GM23248 (cell line): ENCODE measurements at regions not wholly inside any gene's neighbourhood (a gene's known extent, or its start where the extent isn't known, plus 50 kb on each side); places are given as distances from the start of the nearest gene placed in this dataset.
A peak's percentile ranks its signal among the peaks of the same experiment; 100 is the strongest.

Source experiments
- DNase-seq: peaks from one replicate; pipeline ENCODE4 v3.0.0-alpha.2; 2015
- H2AFZ ChIP-seq: fragments of 200-600 bp; sonication (generic); 2 replicates; pipeline ENCODE4 v1.6.1; 2016; ENCODE audit warnings: antibody characterized with exemption
- H3F3A ChIP-seq: fragments of 200-600 bp; sonication (generic); 2 replicates; pipeline ENCODE4 v1.6.1; 2016; ENCODE audit warnings: mild to moderate bottlenecking, antibody characterized with exemption, mixed run types; ENCODE audit not compliant: insufficient read depth
- H3K27ac ChIP-seq: fragments of 200-600 bp; sonication (generic); 2 replicates; pipeline ENCODE4 v1.5.1; 2016; ENCODE audit warnings: mild to moderate bottlenecking
- H3K27me3 ChIP-seq: fragments of 200-600 bp; sonication (generic); replicated peaks from 2 replicates; pipeline ENCODE4 v1.6.1; 2016; ENCODE audit warnings: mild to moderate bottlenecking; ENCODE audit not compliant: insufficient read depth
- H3K36me3 ChIP-seq: fragments of 200-600 bp; sonication (generic); 2 replicates; pipeline ENCODE4 v1.6.1; 2016; ENCODE audit warnings: low read depth, mild to moderate bottlenecking
- H3K4me1 ChIP-seq: fragments of 200-600 bp; sonication (generic); 2 replicates; pipeline ENCODE4 v1.6.1; 2016; ENCODE audit warnings: mild to moderate bottlenecking; ENCODE audit not compliant: insufficient read depth
- H3K4me2 ChIP-seq: fragments of 200-600 bp; sonication (generic); one replicate; pipeline ENCODE4 v1.6.1; 2016; ENCODE audit warnings: mild to moderate bottlenecking; ENCODE audit not compliant: unreplicated experiment
- H3K4me3 ChIP-seq: fragments of 200-600 bp; sonication (generic); 2 replicates; pipeline ENCODE4 v1.5.1; 2016; ENCODE audit warnings: mild to moderate bottlenecking
- H3K79me2 ChIP-seq: fragments of 200-600 bp; sonication (generic); 2 replicates; pipeline ENCODE4 v1.6.1; 2016; ENCODE audit warnings: mild to moderate bottlenecking; ENCODE audit not compliant: insufficient read depth
- H3K9ac ChIP-seq: fragments of 200-600 bp; sonication (generic); 2 replicates; pipeline ENCODE4 v1.6.1; 2016; ENCODE audit warnings: mild to moderate bottlenecking
- H3K9me2 ChIP-seq: fragments of 200-600 bp; sonication (generic); 2 replicates; pipeline ENCODE4 v1.6.1; 2016; ENCODE audit warnings: mixed run types, mild to moderate bottlenecking, moderate library complexity; ENCODE audit not compliant: insufficient read depth
- H3K9me3 ChIP-seq: fragments of 200-600 bp; sonication (generic); one replicate; pipeline ENCODE4 v1.6.1; 2017; ENCODE audit warnings: low read depth
- H4K20me1 ChIP-seq: fragments of 200-600 bp; sonication (generic); 2 replicates; pipeline ENCODE4 v1.6.0; 2016; ENCODE audit not compliant: insufficient read depth
- EZH2 ChIP-seq: fragments of 200-600 bp; sonication (generic); IDR thresholded peaks from 2 replicates; pipeline ENCODE4 v1.6.1; 2018; ENCODE audit warnings: antibody characterized with exemption, mild to moderate bottlenecking; ENCODE audit not compliant: insufficient read depth, poor library complexity, severe bottlenecking
- EZH2phosphoT487 ChIP-seq: fragments of 200-600 bp; sonication (generic); IDR thresholded peaks from 2 replicates; pipeline ENCODE4 v1.6.1; 2018; ENCODE audit warnings: antibody characterized with exemption, moderate library complexity, mild to moderate bottlenecking, low read depth; ENCODE audit not compliant: insufficient read depth
- WGBS, 2 experiments: methylation state at CpG; one replicate each; pipeline ENCODE4 v1.1.6; 2015 to 2017; ENCODE audit warnings: low lambda C conversion rate in 2 of 2, low coverage in 1 of 2; ENCODE audit errors: missing lambda C conversion rate in 2 of 2; 5-methylcytosine and 5-hydroxymethylcytosine counted together
- in situ Hi-C: fragments of 300-500 bp; cut with MboI; formaldehyde crosslinking; loops from 2 replicates; pipeline ENCODE4 v1.15.0; 2020

DNA sequence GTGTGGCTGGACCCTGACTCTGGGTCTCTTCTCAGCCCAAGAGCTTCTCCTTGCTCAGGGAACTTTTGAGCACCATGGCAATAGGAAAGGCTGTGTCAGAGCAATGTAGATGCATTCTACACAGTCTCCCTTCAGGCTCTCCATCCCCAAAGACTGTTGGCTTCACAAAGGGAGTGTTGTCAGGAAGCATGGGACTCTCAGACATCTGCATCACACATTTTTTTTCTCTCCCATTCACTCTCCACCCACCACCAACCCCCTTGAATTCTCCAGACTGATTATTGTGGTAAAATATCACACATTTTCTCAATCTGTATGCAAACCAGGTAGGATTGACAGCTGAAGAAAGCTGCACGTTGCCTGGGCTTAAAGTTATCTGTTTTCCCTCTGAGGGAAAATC lies 105.4 kb upstream of the WARS2 start:
- DNase-seq = no peak
- Histone ChIP-seq H3K4me3 (no peak overlapping the region), H3K4me1 (no peaks in the 10 kb centered on the region), H3K27me3 (no peaks in the 10 kb centered on the region), H2AFZ (no peak overlapping the region), H3K9me3 (no peaks in the 10 kb centered on the region), H3K9ac (no peak overlapping the region), H3K79me2 (no peaks in the 10 kb centered on the region), H4K20me1 (no peaks in the 10 kb centered on the region), H3K27ac (no peak overlapping the region), H3K4me2 (no peak overlapping the region), H3K9me2 (no peaks in the 10 kb centered on the region), H3K36me3 (no peaks in the 10 kb centered on the region), H3F3A (no peaks in the 10 kb centered on the region)
- TF ChIP-seq EZH2phosphoT487 = no peak
- no peak for TF ChIP-seq EZH2
- in situ Hi-C loops = no loop called here
- 44 to 45% methylated on average over 1 of the region's 1 CpG for WGBS, 2 experiments

DNA sequence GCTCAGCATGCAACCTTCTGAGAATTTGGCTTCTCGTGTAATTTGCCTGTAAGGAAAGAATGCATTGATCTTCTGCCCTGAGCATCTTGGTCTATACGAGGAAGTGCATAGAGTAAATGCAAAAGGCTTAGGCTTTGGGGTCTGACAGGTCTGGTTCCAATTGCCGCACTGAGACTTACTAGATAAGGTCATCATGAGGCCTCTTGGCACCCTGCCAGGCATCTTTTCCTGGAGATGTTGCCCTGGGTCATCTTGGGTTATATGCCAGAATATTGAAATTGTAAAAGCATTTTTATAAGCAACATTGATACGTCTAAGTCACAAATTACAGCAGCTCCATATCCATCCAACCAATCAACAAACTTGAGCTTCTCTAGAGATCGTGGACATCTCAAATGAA lies 108.8 kb upstream of the WARS2 start:
- H3K9me2 ChIP-seq = no peaks in the 10 kb centered on the region
- in situ Hi-C loops = no loop called here
- H2AFZ ChIP-seq = no peak overlapping the region
- H3K4me2 ChIP-seq = no peak overlapping the region
- H3F3A ChIP-seq = no peaks in the 10 kb centered on the region
- WGBS, 2 experiments = 79 to 83% methylated on average over 5 of the region's 5 CpGs
- DNase-seq = no peak
- no peaks in the 10 kb centered on the region for H3K27me3 ChIP-seq
- no peaks in the 10 kb centered on the region for H3K36me3 ChIP-seq
- H3K9ac ChIP-seq = no peak overlapping the region
- H3K9me3 ChIP-seq = no peaks in the 10 kb centered on the region
- H3K4me1 ChIP-seq = peaks cover under 1% of the 10 kb centered on the region; the same call in 1 of the 2 replicates
- no peak for TF ChIP-seq EZH2phosphoT487
- TF ChIP-seq EZH2 = no peak
- H4K20me1 ChIP-seq = no peaks in the 10 kb centered on the region
- H3K27ac ChIP-seq = no peak overlapping the region
- no peak overlapping the region for H3K4me3 ChIP-seq
- no peaks in the 10 kb centered on the region for H3K79me2 ChIP-seq

DNA sequence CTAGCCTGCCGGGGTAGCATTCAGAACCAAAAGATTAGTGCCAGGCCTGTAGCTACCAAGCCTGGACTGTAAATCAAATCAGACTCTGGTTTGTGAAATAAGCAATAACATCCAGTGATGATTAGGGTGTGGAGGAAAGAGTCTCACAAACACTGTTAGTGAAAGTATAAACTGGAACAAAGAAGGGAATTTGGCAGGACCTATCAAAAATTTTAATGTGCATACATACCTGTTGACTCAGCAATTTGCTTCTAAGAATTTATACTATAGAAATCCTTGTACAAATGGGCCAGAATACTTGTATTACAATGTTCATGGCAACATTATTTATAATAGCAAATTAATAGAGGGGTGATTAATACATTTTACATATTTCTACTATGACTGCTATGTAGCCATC lies 109.8 kb upstream of the WARS2 start:
- in situ Hi-C loops = no loop called here
- H4K20me1 ChIP-seq = no peaks in the 10 kb centered on the region
- H3K9me3 ChIP-seq = no peaks in the 10 kb centered on the region
- H3F3A ChIP-seq = no peaks in the 10 kb centered on the region
- no peak for DNase-seq
- H3K9me2 ChIP-seq = no peaks in the 10 kb centered on the region
- no peaks in the 10 kb centered on the region for H3K36me3 ChIP-seq
- H3K79me2 ChIP-seq = no peaks in the 10 kb centered on the region
- H3K9ac ChIP-seq = no peak overlapping the region
- peaks cover 3% of the 10 kb centered on the region; the same call in 1 of the 2 replicates for H3K4me1 ChIP-seq
- no peak overlapping the region for H3K27ac ChIP-seq
- WGBS, 2 experiments = 66 to 75% methylated on average over 1 of the region's 1 CpG
- no peak overlapping the region for H3K4me2 ChIP-seq
- no peaks in the 10 kb centered on the region for H3K27me3 ChIP-seq
- TF ChIP-seq EZH2phosphoT487 (no peak), EZH2 (no peak)
- no peak overlapping the region for H3K4me3 ChIP-seq
- H2AFZ ChIP-seq = no peak overlapping the region

DNA sequence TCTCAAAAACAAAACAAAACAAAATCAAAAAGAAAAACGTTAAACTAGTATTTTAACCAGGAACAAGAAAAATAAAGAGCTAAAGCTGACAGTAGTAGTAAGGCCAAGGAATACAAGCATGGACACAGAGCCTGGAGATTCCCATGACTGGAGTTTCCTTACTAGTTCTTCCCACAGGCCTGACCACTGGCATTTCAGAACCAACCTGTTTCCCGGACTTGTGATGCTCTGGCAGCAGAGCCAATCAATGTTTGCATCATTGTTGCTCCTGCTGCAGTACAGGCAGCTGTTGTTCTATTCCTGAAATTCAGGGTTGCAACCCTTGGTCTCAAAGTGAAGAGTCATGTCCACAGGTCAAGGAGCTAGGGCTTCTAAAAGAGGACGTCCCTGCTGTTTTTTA lies 111.3 kb upstream of the WARS2 start:
- no peak overlapping the region for H3K4me3 ChIP-seq
- no peaks in the 10 kb centered on the region for H3K79me2 ChIP-seq
- no peaks in the 10 kb centered on the region for H3K36me3 ChIP-seq
- no peak overlapping the region for H2AFZ ChIP-seq
- no peaks in the 10 kb centered on the region for H3K9me3 ChIP-seq
- DNase-seq = no peak
- TF ChIP-seq EZH2 = no peak
- no peak for TF ChIP-seq EZH2phosphoT487
- H3K4me1 ChIP-seq = peaks cover 3% of the 10 kb centered on the region; the same call in 1 of the 2 replicates
- in situ Hi-C loops = no loop called here
- H3K27ac ChIP-seq = no peak overlapping the region
- no peaks in the 10 kb centered on the region for H3F3A ChIP-seq
- H3K27me3 ChIP-seq = no peaks in the 10 kb centered on the region
- H4K20me1 ChIP-seq = no peaks in the 10 kb centered on the region
- H3K9ac ChIP-seq = no peak overlapping the region
- no peak overlapping the region for H3K4me2 ChIP-seq
- H3K9me2 ChIP-seq = no peaks in the 10 kb centered on the region
- 72 to 73% methylated on average over 3 of the region's 3 CpGs for WGBS, 2 experiments

DNA sequence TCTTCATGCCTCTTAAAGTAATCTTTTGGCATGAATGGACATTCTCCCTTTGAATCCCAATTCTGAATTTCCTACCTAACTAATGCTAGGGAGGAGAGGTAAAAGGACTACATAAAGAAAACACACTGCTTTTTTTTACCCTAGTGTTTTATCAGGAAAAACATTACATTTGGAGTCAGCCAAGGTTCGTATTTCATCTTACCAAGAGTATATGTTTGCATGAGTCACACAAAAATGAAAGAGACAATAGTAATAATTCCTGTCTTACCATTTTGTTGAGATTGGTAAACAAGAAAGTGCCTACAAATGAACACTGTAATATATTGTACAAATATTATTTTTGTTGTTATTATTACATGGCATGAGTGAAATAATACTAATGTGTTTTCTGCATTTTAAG lies 112.9 kb upstream of the WARS2 start:
- TF ChIP-seq EZH2phosphoT487 (no peak), EZH2 (no peak)
- H3K9me3 ChIP-seq = no peaks in the 10 kb centered on the region
- no peaks in the 10 kb centered on the region for H3K79me2 ChIP-seq
- no peak overlapping the region for H3K4me3 ChIP-seq
- no peaks in the 10 kb centered on the region for H3K36me3 ChIP-seq
- no peak overlapping the region for H3K27ac ChIP-seq
- no peaks in the 10 kb centered on the region for H3K27me3 ChIP-seq
- H3K4me2 ChIP-seq = no peak overlapping the region
- H3K9me2 ChIP-seq = no peaks in the 10 kb centered on the region
- no peak overlapping the region for H3K9ac ChIP-seq
- no peak overlapping the region for H2AFZ ChIP-seq
- H3K4me1 ChIP-seq = peaks cover 3% of the 10 kb centered on the region; the same call in 1 of the 2 replicates
- H3F3A ChIP-seq = no peaks in the 10 kb centered on the region
- peak; percentile 8 for DNase-seq
- no peaks in the 10 kb centered on the region for H4K20me1 ChIP-seq
- 88 to 95% methylated on average over 1 of the region's 1 CpG for WGBS, 2 experiments
- in situ Hi-C loops = no loop called here
